22Rv1 (cell line): ENCODE measurements at regions not wholly inside any gene's neighbourhood (a gene's known extent, or its start where the extent isn't known, plus 50 kb on each side); places are given as distances from the start of the nearest gene placed in this dataset.

Source experiments
- CTCF ChIP-seq: fragments of 450-650 bp; IDR thresholded peaks from 2 replicates; pipeline ENCODE4 v1.5.1; 2017; ENCODE audit warnings: mild to moderate bottlenecking
- ZFX ChIP-seq: fragments of 450-650 bp; IDR thresholded peaks from 2 replicates; pipeline ENCODE4 v1.6.1; 2017; ENCODE audit warnings: antibody characterized with exemption, borderline replicate concordance

GRCh38 chr5:128777052-128777451 is 188.2 kb upstream of the SLC27A6 start:
- no peak for TF ChIP-seq CTCF
- no peak for TF ChIP-seq ZFX
